GM12874 (cell line): ENCODE measurements at regions not wholly inside any gene's neighbourhood (a gene's known extent, or its start where the extent isn't known, plus 50 kb on each side); places are given as distances from the start of the nearest gene placed in this dataset.

Source experiments
- CTCF ChIP-seq: IDR thresholded peaks from 2 replicates; pipeline ENCODE4 v1.5.1; 2011; ENCODE audit warnings: low read depth, mild to moderate bottlenecking, control low read depth, low read length, moderate library complexity; ENCODE audit not compliant: insufficient read depth

- no peak for TF ChIP-seq CTCF
Observed at GRCh38 chr2:193276988-193277387, 1082.3 kb upstream of the TMEFF2 start.

- TF ChIP-seq CTCF = no peak
Observed at GRCh38 chr2:193276560-193276959, 1081.8 kb upstream of the TMEFF2 start.

DNA sequence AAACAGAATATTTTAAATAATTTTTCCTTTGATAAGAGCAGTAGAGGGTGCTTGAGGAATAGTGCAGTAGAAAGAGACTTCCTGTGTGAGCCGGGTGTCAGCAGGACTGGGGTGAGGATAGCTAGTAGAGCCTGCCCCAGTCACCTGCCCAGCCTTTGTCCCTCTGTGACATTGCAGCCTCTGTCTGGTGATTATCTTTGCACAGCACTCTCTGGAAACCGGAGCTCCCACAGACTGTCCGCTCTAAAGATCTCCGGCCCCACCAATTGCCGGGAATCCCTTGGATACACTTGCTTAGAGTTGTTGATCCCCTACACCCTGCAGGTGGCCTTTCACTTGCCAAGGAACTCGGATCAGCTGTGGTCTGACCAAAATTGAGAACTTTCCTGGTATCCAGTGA lies 1081.3 kb upstream of the TMEFF2 start:
- no peak for TF ChIP-seq CTCF

DNA sequence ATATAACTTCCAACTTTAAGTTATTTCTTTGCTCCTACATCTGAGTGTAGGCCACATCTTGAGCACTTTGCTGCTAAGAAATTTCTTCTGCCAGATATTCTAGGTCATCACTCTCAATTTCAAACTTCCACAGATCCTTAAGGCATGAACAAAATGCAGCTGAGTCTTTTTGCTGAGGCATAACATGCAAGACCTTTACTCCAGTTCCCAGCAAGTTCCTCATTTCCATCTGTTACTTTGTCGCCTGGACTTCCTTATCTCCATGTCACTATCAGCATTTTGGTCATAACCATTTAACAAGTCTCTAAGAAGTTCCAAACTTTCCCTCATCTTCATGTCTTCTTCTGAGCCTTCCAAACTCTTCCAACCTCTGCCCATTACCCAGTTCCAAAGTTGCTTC lies 1077.3 kb upstream of the TMEFF2 start:
- TF ChIP-seq CTCF = no peak

- TF ChIP-seq CTCF = no peak
Observed at GRCh38 chr2:193270816-193271215, 1076.1 kb upstream of the TMEFF2 start.

GRCh38 chr2:193267496-193268002 lies 1072.8 kb upstream of the TMEFF2 start:
- no peak for TF ChIP-seq CTCF

DNA sequence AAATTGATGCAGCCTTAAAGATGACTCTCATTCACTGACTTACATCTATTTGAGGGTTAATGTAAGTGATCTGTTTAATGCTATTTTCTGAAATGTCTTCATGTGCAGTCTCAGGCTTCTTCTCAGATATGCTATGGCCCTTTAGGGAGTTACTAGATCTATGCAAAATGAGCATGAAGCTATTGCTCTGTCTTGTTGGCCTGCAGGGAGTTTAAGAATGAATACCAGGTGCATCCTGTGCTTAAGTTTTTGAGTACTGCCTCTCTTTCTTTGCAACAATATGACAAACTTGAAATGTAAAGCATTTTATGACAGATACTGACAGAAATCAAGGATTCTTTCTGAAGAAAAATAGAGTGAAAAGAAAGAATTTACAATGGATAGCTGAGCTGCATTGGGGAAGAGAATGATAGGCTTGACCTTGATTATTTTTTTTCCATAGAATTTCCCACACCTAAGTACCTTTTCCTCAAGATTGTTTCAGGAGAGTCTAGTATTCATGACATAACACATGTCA lies 1058.3 kb upstream of the TMEFF2 start:
- no peak for TF ChIP-seq CTCF

DNA sequence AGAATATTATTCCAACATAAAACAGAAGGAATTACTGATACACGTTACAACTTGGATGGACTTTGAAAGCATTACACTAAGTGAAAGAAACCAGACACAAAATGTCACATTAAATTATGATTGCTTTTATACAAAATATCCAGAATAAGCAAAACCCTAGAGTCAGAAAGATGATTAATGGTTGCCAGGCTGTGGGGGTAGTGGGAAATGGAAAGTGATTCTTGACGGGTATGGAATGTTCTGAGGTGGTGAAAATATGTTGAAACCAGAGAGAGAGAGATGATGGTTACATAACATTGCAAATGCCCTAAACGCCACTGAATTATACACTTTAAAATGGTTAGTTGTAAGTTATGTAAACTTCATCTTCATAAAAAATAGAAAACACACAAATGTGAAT lies 1057.2 kb upstream of the TMEFF2 start:
- no peak for TF ChIP-seq CTCF
